Islet precursor cell (in vitro differentiated cells): ENCODE measurements at regions not wholly inside any gene's neighbourhood (a gene's known extent, or its start where the extent isn't known, plus 50 kb on each side); places are given as distances from the start of the nearest gene placed in this dataset.
"Not testable (repeated sequence)": the region's sequence is repeated elsewhere in the genome, so short reads cannot be mapped to it uniquely, and the experiment has no call there.

Source experiments
- DNase-seq: peaks from one replicate; pipeline ENCODE4 v3.0.0-alpha.2; 2018

DNA sequence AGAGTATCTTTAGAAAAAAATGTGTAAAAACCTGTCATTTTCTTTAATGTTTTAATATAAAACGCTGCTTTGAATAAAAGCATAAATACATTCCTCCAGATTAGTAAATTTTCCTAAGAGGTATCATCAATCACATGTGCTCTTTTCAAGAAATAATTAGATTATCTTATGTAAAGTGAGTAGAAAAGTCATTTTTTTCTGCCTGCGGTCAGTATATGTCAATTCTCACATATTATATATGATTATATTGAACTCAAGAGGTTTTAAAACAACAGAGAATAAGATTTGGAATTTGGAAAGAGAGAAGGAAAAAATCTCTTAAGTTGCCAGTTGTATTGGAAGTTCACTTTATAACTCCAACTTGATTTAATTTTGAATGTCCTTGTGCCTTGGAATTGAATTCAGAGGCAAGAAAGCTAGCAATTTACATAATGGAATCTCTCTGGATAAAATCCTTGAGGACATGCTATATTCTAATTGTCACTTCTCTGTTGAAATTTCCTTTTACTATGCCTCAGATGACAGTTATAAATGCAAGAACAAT is 740.1 kb upstream of the SPRY2 start:
- DNase-seq: no peak

DNA sequence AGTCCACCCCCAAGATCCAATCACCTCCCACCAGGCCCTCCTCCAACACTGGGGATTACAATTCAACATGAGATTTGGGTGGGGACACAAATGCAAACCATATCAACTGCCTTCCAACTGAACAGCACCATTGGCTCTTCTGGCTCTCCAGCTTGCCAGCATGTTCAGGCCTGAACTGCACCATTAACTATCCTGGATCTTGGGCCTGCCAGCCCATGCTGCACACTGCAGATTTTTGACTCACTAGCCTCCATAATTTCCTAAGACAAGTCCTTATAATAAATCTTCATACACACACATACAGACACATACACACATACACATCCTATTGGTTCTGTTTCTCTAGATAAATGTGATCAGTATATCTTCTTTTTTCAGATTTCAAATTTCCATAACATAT is 737.1 kb upstream of the SPRY2 start:
- DNase-seq: no peak

DNA sequence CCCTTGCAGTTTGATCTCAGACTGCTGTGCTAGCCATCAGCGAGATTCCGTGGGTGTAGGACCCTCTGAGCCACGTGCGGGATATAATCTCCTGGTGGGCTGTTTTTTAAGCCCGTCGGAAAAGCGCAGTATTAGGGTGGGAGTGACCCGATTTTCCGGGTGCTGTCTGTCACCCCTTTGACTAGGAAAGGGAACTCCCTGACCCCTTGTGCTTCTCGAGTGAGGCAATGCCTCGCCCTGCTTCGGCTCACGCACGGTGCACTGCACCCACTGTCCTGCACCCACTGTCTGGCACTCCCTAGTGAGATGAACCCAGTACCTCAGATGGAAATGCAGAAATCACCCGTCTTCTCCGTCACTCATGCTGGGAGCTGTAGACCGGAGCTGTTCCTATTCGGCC is 728.9 kb upstream of the SPRY2 start:
- DNase-seq: not testable (repeated sequence)

DNA sequence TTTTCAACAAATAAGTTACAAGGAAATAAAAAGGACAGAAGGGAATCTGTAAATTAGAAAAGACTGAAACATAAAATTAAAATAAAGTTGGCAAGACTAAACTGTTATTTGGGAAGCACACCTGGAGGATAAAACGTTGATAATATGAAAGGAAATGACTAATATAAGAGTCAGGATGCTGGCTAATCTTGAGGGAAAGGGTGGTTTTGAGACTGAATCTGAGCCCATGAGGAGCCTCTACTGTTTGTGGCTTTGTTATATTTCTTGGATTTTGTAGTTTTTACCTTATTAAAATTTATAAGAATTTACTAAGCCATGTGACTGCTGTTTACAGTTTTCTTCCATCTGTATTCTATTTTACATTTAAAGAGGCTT is 718.0 kb upstream of the SPRY2 start:
- no peak for DNase-seq

DNA sequence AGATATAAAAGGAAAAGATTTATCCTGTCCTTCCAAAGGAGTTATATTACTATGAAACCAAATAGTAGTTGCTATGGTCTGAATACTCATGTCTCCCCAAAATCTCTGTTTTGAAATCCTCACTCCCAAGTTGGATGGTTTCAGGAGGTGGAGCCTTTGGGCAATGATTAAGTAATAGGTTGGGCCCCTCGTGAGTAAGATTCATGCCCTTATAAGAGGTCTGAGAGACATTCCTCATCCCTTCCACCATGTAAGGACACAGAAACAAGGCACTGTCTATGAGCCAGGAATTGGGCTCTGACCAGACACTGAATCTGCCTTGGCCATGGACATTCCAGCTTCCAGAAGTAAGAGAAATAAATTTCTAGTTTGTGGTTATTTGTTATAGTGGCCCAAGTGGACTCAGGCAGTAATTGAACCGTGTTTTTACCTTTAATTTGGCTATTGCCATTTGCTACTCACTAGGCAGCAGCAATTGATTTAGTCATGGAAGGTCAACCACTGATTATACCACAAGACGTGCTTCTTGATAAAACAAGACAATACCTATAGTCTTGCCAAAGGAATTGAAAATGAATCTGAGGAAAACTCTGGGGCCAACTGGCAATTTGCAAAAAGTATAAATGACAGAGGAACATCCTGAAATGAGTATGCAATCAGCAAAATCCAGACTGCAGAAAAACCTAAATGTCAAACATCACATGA is 717.4 kb upstream of the SPRY2 start:
- DNase-seq: no peak

DNA sequence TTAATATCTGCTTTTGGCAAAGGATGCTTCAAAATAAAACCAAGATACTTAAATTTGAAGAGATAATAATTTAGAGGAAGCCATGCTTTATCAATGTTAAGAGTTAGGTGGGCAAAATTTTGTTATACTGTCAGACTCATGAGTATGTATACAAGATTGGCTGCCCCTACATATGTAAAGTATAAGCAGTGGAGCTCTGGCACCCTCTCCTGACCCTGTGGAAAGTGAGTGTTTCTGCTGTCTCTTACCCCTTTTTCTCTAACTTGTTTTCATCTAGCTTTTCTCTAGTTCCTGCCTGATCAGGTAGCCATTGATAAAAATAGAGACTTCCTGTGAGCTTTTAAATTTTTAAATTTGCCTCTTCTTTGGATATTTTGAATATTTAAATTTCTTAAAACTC is 710.9 kb upstream of the SPRY2 start:
- DNase-seq: no peak

DNA sequence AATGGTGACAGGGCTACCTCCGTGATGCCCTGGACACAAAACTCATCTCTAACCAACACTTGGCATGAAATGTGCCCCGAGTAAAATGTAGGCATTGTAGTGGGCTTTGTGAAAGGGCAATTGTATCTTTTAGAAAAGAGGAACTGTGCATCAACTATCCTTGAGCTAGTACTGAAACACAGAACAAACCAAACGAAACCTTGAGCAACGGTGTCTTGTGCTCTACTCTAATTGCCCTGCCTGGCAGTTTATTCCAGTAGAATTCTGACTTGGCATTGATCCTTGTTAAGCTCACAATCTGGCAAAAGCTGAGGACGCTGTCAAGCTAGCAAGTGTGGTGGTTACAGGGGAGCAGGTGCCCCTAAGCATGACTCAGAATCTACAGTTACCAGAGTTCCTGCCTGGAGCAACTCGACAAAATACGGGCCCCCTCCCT is 707.1 kb upstream of the SPRY2 start:
- no peak for DNase-seq

DNA sequence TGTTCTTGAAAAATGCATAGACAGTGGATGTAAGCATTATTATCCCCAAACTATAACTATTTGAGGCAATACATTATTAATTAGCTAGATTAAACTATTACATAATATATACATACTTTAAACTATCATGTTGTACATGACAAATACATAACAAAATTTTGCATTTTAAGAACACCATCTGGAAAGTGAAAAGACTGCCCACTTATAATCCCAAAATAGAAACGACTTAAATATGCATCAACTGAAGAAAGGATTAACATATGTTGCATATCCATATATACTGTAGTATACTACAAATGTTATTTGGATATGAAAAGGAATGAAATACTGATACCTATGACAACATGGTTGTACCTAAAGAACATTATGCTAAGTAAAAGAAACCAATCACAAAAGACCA is 700.8 kb upstream of the SPRY2 start:
- no peak for DNase-seq

DNA sequence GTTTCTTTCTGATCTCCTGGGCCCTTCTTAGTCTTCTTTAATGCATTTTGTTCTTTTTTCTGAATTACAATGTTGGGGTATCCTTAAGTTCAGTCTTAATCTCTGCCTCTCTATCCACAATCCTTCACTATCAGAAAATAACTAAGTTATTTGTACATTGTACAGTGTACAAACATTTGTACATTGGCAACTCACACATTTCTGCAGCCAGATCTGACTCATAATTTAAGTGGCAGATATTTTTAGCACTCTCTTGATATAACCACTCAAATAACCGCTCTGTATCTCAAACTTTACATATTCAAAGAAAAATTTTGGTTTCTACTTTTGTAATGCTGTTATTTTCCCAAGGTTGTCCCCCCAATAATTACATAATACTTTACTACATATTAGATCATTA is 691.1 kb upstream of the SPRY2 start:
- DNase-seq: no peak

DNA sequence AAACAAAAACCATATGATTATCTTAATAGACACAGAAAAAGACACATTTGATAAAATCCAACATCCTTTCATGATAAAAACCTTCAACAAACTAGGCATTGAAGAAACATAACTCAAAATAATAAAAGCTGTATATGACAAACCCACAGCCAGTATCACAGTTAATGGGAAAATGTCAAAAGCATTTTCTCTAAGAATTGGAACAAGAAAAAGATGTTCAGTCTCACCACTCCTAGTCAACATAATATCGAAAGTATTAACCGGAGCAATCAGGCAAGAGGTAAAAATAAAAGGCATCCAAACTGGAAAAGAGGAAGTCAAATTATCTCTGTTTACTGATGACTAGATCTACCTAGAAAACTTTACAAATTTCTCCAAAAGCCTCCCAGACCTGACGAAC is 684.2 kb upstream of the SPRY2 start:
- no peak for DNase-seq

DNA sequence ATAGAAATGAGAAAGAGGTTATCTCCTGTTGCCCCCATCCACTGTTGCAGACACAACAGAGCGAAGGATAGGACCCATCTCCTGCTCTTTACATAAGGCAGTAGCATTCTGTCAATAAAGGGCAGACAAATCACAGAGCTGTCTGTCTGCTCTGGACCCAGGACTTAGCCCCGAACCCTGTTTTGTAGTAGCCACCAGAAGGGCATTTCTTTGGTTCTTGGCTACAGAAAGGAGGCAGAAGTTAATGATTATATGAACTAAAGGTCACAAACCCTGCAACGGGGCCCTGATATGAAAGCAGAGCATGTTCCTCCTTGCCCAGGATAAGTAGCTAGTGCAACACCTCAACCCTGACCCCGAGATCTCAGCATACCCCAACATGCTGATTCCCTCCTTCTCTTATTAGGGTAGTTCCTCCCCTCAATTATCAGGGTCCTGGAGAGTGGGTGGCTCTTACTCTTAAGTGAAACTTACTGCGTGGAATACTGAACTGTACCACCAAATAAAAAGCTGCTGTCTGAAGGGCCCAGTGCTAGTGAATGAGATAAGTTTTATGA is 680.4 kb upstream of the SPRY2 start:
- DNase-seq: no peak

DNA sequence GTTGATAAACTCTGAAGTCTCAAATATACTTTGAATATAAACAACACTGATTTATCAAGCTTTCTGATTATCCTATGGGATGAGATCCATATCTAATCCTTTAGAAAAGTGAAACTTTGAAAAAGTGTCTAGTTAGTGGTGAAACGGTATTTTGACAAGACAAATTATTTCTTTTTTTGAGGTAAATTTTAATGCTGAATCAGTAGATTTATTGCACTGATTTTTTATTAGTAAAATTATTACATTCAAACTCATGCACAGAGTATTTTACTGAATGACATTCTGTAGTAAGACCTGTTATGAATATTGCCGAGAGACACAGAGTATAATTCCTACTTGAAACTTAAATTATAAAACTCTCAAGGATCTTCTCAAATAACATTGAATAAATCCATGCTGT is 679.1 kb upstream of the SPRY2 start:
- no peak for DNase-seq

DNA sequence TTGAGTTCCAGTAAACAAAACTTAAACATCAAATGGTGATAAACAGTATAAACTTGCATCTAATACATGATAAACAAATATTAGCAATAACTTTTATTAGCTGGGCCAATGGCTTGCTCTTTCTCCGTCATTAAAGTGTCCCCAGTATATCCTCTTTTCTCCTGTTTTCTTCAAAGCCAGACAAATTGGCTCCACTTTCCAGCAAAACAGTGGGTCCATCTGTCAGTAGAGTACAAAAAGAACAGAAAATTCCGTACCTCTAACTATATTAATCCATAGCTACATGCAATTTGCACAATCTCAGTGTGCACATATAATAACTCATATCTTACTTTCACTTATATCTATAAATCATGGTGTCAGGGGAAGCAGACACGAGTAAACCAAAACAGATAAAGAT is 678.0 kb upstream of the SPRY2 start:
- DNase-seq: no peak

DNA sequence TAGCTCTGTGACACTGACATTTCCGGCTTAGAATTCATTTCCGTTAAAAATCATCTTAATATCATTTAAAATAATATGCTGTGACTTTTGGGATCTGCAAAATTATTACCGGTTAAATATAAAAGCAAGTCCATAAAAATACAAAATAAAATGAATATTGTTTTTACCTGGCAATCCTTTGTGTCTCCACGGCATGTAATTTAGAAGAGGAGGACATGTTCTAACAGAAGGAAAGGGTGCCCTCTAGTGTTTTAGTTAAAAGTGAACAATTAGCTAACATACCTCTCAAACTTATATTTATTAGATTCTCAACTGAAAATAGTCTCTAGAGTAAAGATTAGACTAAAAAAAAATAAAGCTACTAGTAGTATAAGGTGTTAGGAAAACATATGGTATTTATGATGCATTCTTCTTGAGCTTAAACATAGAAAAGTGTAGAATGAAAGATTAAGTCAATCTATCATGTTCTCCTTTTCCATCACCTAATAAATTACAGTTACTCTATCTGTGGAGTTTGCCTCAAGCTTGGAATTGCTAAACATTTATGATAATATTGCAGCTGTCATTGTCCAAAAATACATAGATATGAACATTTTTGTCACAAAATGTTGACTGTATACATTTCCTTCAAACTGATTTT is 676.7 kb upstream of the SPRY2 start:
- DNase-seq: no peak

DNA sequence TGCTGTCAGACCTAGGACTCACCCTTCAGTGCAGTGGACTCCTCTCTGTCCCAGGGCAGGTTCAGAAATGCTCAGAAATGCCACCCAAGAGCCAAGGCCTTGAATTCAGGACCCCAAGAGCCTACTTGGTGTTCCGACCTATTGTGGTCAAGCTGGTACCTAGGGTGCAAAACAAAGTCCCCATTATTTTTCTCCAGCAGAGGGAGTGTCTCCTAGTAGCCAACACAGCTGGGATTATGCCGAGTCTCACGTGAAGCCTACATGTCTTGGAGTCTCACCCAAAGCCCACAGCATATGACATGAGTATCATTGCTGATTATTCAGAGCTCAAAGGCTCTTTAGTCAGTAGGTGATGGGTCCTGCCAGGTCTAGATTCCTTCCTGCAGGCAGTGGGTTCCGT is 671.1 kb upstream of the SPRY2 start:
- DNase-seq: no peak

DNA sequence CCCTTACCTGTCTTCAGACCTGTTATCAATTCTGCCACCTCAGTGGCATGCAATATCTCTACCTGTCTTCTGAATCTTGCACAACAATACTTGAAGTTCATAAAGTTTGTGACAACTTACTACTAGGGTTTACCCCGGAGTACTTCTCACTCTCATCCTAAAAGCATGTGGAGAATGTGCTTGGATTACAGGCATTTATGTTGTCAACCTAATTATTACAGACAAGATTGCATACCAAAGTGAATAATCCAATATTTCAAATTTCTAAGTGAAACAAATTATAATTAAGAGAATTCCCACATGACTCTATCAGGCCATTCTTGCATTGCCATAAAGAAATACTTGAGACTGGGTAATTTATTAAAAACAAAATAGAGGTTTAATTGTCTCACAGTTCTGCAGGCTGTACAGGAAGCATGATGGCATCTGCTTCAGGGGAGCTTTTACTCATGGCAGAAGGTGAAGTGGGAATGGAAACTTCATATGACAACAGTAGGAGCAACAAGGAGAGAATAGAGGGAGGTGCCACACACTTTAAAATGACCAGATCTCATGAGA is 661.0 kb upstream of the SPRY2 start:
- DNase-seq: no peak

DNA sequence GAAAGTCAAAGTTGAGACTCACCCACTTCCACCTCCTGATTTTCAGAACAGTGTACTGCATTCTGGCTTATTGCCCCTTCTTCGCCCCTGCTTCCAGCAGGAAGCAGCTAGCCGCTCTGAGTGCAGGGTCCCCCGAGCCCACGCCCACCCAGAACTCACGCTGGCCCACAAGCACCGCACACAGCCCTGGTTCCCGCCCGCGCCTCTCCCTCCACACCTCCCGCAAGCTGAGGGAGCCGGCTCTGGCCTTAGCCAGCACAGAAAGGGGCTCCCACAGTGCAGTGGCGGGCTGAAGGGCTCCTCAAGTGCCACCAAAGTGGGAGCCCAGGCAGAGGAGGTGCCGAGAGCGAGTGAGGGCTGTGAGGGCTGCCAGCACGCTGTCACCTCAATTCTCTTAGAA is 657.7 kb upstream of the SPRY2 start:
- DNase-seq: not testable (repeated sequence)

DNA sequence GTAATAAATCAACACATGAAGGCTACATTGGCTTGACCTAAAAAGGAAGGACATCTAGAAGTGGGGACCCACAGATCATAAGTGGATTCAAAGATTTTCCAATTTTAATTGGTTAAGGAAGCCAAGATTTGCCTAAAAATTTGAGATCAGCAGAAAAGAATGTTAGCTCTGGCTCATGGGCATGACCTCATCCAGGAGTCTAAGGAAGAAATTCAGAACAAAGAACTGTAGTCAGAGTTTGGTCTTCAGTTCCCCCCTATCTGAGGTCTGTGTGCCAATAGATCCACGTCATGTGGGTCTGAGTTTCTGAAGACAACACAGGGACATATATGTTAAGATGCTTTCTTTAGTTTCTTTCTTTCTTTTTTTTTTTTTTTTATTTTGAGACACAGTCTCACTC is 648.8 kb upstream of the SPRY2 start:
- DNase-seq: no peak

DNA sequence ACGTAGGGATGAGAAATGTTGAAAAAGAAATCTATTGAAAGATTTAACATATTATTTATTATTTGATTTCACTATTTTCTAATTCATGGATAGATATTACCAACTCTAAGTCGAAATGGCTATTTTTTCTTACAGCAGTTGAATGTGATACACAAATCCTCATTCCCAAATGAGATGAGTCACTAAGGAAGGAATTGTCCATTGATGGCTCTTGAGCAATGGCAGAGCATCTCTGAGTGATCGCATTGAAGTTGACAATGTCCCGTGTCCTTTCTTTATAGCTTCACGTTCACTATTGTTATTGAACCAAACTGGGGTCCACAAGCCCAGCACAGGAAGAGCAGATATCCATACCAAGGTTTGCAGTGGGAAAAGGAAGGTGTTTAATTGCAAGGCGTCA is 648.3 kb upstream of the SPRY2 start:
- no peak for DNase-seq

DNA sequence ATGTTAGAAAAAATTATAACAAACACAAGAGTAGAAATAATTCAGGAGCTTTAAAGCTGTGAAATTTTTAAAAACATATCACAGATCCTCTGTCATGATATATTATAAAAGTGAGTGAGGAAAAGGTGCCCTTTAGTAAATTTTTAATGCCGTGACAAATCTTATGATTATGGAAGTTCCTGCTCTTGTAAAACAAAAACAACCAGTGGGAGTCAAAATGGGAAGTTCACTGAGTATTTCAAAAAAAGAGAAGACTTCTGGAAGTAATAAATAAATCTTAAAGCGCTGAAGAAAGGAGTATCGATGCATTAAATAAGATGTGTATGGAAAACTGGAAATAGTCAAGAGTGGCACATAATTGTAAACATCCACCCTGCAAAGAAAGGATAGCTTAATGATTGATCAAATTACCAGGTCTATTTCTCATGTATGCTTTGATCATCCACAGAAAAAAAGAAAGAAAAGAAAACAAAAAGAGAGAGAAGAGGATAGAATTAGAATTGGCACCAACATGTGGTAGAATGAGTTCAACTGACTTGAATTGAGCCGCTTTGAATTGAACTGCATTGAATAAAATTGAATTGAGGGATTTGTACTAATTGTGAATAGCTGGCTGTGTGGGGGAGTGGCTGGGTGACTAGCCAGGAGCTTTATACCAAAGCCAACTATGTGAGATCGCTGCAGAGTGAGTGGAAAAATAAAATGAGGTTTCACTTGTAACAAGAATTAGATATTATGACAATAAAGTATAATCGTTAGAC is 647.6 kb upstream of the SPRY2 start:
- DNase-seq: no peak

DNA sequence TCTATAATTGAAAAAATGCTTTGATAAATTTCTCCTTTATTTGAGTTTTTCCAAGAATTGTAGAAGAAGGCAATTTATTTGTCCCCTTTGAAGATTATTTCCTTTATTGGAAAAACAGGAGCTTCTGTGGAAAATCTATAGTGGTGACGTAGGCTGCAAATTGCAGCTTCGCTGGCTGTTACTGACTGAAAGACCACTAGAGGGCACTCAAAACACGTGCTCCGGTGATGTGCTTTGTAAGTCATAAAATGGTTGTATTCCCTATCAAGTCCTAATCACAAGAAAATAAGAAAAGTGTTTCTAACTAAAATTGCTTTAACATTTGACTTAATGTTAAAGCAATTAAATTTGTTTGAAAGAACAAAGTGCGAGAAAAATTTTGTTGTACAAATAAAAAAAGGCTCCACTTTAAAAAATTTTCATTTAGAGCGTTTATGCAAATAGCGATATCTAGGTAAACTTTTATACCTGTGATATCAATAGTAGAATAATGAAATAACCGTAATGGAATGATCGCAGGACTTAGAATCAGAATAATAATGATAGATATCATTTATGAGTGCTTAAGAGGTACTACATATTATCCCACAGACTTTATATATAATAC is 638.2 kb upstream of the SPRY2 start:
- DNase-seq: peak; percentile 65

DNA sequence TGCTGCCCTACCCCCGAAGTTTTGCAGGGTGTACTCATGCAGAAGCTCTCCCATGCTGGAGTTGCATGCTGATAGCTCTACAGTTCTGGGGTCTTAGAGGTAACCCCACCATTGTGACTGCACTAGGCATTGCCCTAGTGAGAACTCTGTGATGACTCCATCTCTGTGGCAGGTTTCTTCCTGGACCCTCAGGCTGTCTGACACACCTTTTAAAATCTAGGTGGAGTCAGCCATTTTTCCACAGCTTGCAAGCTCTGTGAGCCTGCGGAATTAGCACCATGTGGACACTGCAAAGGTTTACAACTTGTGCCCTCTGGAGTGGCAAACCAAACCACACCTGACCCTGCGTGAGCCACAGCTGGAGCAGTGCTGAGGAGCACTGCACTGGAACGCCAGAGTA is 636.2 kb upstream of the SPRY2 start:
- DNase-seq: no peak

DNA sequence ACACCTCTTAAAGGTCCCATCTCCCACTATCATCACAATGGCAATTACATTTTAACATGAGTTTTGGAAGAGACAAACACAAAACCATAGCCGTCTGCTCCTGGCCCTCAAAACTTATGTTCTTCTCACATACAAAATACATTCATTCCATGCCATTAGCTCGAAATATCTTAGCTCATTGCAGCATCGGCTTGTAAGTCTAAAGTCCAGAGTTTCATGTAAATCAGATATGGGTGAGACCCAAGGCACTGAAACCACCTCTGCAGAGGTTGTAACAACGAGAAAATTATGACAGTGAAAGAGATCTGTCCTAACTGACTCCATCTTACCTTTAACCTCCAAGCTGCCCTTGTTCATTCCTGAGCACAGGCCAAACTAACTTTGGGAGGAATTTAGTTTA is 635.0 kb upstream of the SPRY2 start:
- DNase-seq: no peak
